ENCODE measurements at regions not wholly inside any gene's neighbourhood (a gene's known extent, or its start where the extent isn't known, plus 50 kb on each side); places are given as distances from the start of the nearest gene placed in this dataset.

DNA sequence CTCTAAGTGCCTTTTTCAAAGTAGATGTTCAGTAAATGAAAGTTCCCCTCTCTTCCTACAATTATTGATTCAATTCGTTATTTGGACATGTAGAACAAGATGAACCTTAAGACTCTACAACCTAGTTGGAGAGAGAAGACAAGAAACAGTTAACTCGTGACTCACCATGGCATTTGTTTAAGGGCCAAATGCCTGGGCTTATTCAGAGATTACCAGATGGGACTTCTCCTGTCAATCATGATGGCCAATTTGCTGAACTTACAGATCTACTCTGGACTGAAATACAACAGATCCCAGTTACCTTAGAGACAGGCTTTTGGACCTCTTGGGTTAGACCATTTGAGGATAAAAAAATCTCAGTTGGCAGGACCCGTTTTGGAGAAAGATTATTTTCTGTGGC is 93.5 kb downstream of the C1orf94 start:
- H3K4me3 ChIP-seq (ENCODE audit: low read depth, poor library complexity, severe bottlenecking) = no peak overlapping the region
- 65 to 68% methylated on average over 3 of the region's 3 CpGs for WGBS, 2 donors
- TF ChIP-seq POLR2A (IDR thresholded peaks at IDR 0.05) (no peak), CTCF (IDR thresholded peaks at IDR 0.05) (no peak)
- intact Hi-C loops (cut with DNase I; ENCODE audit: low total_unique reads) = no loop called here
- DNase-seq (ENCODE audit: low spot score in 2 of 2) = no peak

- intact Hi-C loops (cut with DNase I; ENCODE audit: low total_unique reads) = no loop called here
- WGBS, 2 donors = 82 to 85% methylated on average over 4 of the region's 4 CpGs
- TF ChIP-seq CTCF (IDR thresholded peaks at IDR 0.05) = no peak
- TF ChIP-seq POLR2A (IDR thresholded peaks at IDR 0.05) = no peak
- no peak overlapping the region for H3K4me3 ChIP-seq (ENCODE audit: low read depth, poor library complexity, severe bottlenecking)
- no peak for DNase-seq (ENCODE audit: low spot score in 2 of 2)
Measured at GRCh38 chr1:34272152-34272551, 95.4 kb downstream of the C1orf94 start.

DNA sequence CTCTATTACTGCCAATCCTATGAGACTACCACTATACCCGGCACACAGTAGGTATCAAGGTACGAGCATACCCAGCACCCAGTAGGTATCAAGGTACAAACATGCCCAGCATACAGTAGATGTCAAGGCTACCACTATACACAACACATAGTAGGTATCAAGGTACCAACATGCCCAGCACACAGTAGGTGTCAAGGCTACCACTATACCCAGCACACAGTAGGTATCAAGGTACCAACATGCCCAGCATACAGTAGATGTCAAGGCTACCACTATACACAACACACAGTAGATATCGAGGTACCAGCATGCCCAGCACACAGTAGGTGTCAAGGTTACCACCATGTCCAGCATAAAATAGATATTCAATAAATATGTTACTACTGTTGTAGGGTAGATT is 98.4 kb downstream of the C1orf94 start:
- no peak overlapping the region for H3K4me3 ChIP-seq (ENCODE audit: low read depth, poor library complexity, severe bottlenecking)
- no peak for DNase-seq (ENCODE audit: low spot score in 2 of 2)
- TF ChIP-seq POLR2A (IDR thresholded peaks at IDR 0.05) (no peak), CTCF (IDR thresholded peaks at IDR 0.05) (no peak)
- 88 to 91% methylated on average over 3 of the region's 3 CpGs for WGBS, 2 donors
- intact Hi-C loops (cut with DNase I; ENCODE audit: low total_unique reads) = no loop called here

DNA sequence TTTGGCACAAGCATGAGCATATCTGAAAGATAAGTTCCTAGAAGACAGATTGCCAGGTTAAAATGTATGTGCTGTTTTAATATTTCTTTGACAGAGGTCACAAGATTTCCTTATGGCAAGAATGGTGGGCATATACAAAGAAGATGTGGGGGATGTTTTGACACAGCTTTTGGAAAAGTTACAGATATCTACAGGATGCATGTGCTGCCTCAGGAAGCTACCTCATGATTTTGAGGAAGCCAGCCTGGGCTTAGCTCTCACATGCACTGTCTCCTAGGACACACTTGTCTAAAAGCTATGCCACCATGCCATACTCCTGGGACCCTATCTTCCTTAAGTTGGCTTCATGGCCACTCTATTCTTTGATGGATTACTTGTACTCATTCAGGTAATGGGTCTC is 99.9 kb downstream of the C1orf94 start:
- no peak overlapping the region for H3K4me3 ChIP-seq (ENCODE audit: low read depth, poor library complexity, severe bottlenecking)
- no peak for DNase-seq (ENCODE audit: low spot score in 2 of 2)
- intact Hi-C loops (cut with DNase I; ENCODE audit: low total_unique reads) = no loop called here
- TF ChIP-seq CTCF (IDR thresholded peaks at IDR 0.05) = no peak
- TF ChIP-seq POLR2A (IDR thresholded peaks at IDR 0.05) = no peak

GRCh38 chr1:34277150-34277549 is 100.4 kb downstream of the C1orf94 start:
- no peak for DNase-seq (ENCODE audit: low spot score in 2 of 2)
- H3K4me3 ChIP-seq (ENCODE audit: low read depth, poor library complexity, severe bottlenecking) = no peak overlapping the region
- TF ChIP-seq POLR2A (IDR thresholded peaks at IDR 0.05) (no peak), CTCF (IDR thresholded peaks at IDR 0.05) (no peak)
- intact Hi-C loops (cut with DNase I; ENCODE audit: low total_unique reads) = no loop called here
- 91 to 92% methylated on average over 2 of the region's 2 CpGs for WGBS, 2 donors

DNA sequence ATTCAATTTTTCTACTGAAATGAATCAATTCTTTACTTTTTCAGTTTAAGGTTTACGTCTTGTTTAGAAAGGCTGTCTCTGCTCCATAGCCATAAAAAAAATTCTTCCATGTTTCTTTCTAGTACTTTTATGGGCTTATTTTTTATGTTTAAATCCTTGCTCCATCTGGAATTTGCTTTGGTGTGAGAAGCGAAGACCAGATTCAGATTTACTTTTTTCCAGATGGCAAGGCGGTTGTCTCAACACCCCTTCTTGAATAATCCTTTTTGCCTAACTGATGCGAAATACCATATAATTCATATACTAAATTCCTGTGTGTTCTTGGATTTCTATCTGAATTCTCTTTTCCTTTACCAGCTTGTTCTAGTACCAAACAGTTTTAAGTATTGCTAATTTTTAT is 101.5 kb downstream of the C1orf94 start:
- no peak for TF ChIP-seq POLR2A (IDR thresholded peaks at IDR 0.05)
- no peak for TF ChIP-seq CTCF (IDR thresholded peaks at IDR 0.05)
- intact Hi-C loops (cut with DNase I; ENCODE audit: low total_unique reads) = no loop called here
- no peak for DNase-seq (ENCODE audit: low spot score in 2 of 2)
- H3K4me3 ChIP-seq (ENCODE audit: low read depth, poor library complexity, severe bottlenecking) = no peak overlapping the region
- 55 to 69% methylated on average over 4 of the region's 4 CpGs for WGBS, 2 donors

Data from lower leg skin (tissue), 4 donors.